NT2/D1 (cell line): ENCODE measurements at regions not wholly inside any gene's neighbourhood (a gene's known extent, or its start where the extent isn't known, plus 50 kb on each side); places are given as distances from the start of the nearest gene placed in this dataset.

Experiments used
- SUZ12 ChIP-seq: IDR thresholded peaks from 2 replicates; pipeline ENCODE4 v1.6.1; 2011; ENCODE audit not compliant: insufficient read length, insufficient read depth; ENCODE audit errors: extremely low read depth
- ZNF274 ChIP-seq: IDR thresholded peaks from 2 replicates; pipeline ENCODE4 v1.6.1; 2011; ENCODE audit warnings: mild to moderate bottlenecking, low read depth, low read length

DNA sequence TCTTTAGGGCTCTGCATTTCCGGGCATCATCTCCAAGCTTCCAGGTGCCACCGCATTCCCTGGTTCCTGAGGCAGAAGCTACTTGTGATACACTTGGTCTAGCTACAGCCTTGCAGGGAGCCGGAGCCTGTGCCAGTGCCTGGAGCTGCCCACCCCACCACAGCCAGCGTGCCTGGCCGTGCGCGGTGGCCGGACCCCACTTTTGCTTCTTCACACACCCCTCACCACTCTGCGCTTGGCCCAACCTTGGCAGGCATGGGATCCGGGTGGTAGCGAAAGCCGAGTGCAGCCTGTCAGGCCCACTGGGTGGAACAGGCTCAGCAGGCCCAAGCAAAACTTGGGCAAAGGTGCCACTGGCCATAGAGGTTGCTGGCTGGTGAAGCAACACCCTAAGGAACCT is 823.7 kb downstream of the GLUD2 start:
- TF ChIP-seq SUZ12 (no peak), ZNF274 (no peak)
